Esophagus (tissue), 2 donors: ENCODE measurements at regions not wholly inside any gene's neighbourhood (a gene's known extent, or its start where the extent isn't known, plus 50 kb on each side); places are given as distances from the start of the nearest gene placed in this dataset.

Experiments
- H3K27ac ChIP-seq, 2 donors: one replicate each; pipeline ENCODE4 v1.5.1; 2013; ENCODE audit warnings: low read depth in 2 of 2, mild to moderate bottlenecking in 2 of 2, inconsistent platforms in 1 of 2, low read length in 1 of 2, moderate library complexity in 1 of 2
- H3K27me3 ChIP-seq, 2 donors: one replicate each; pipeline ENCODE4 v1.6.1; 2013; ENCODE audit warnings: low read length in 2 of 2, control low read depth in 1 of 2, mild to moderate bottlenecking in 1 of 2; ENCODE audit not compliant: insufficient read depth in 2 of 2, control insufficient read depth in 1 of 2
- H3K36me3 ChIP-seq, 2 donors: one replicate each; pipeline ENCODE4 v1.6.1; 2013; ENCODE audit warnings: low read length in 1 of 2; ENCODE audit not compliant: control insufficient read depth in 2 of 2, insufficient read depth in 2 of 2
- H3K4me1 ChIP-seq, 2 donors: one replicate each; pipeline ENCODE4 v1.6.1; 2013; ENCODE audit warnings: low read length in 1 of 2; ENCODE audit not compliant: control insufficient read depth in 2 of 2, insufficient read depth in 2 of 2
- H3K4me3 ChIP-seq, 2 donors: one replicate each; pipeline ENCODE4 v1.5.1; 2013; ENCODE audit warnings: low read length in 2 of 2, mild to moderate bottlenecking in 2 of 2, low read depth in 1 of 2, moderate library complexity in 1 of 2
- H3K9me3 ChIP-seq, 2 donors: one replicate each; pipeline ENCODE4 v1.6.1; 2013; ENCODE audit warnings: mild to moderate bottlenecking in 2 of 2, low read depth in 1 of 2, low read length in 1 of 2, moderate library complexity in 1 of 2; ENCODE audit not compliant: control insufficient read depth in 2 of 2, insufficient read depth in 1 of 2
- WGBS, 2 donors: extraction: QIAGEN DNeasy Blood & Tissue Kit; methylation state at CpG; one replicate each; pipeline ENCODE4 v1.1.7; 2013; 5-methylcytosine and 5-hydroxymethylcytosine counted together
- donor health status: healthy with polysubstance abuse.
- donor health status: Bipolar disorder and iron deficiency.

- Histone ChIP-seq H3K36me3 (no peaks in the 10 kb centered on the region), H3K9me3 (no peaks in the 10 kb centered on the region), H3K4me1 (no peaks in the 10 kb centered on the region), H3K4me3 (no peak overlapping the region), H3K27ac (no peak overlapping the region), H3K27me3 (no peaks in the 10 kb centered on the region)
- 95 to 96% methylated on average over 2 of the region's 2 CpGs for WGBS, 2 donors
These were observed 272.8 kb downstream of the TLE3 start for GRCh38 chr15:69824877-69825406.

- 74 to 77% methylated on average over 17 of the region's 17 CpGs for WGBS, 2 donors
These were observed 271.5 kb downstream of the TLE3 start for GRCh38 chr15:69825941-69826818.

GRCh38 chr15:69826819-69827175, 270.9 kb downstream of the TLE3 start:
- Histone ChIP-seq H3K36me3 (no peaks in the 10 kb centered on the region), H3K9me3 (no peaks in the 10 kb centered on the region)
- WGBS, 2 donors: 88 to 89% methylated on average over 3 of the region's 3 CpGs

More at GRCh38 chr15:69825941-69826818, 271.5 kb downstream of the TLE3 start:
- Histone ChIP-seq H3K36me3 (no peaks in the 10 kb centered on the region), H3K27ac (no peak overlapping the region), H3K27me3 (no peaks in the 10 kb centered on the region), H3K4me1 (no peaks in the 10 kb centered on the region), H3K9me3 (no peaks in the 10 kb centered on the region), H3K4me3 (no peak overlapping the region)

GRCh38 chr15:69827751-69828150, 270.0 kb downstream of the TLE3 start:
- Histone ChIP-seq H3K9me3 (no peaks in the 10 kb centered on the region), H3K4me3 (no peak overlapping the region), H3K36me3 (no peaks in the 10 kb centered on the region), H3K4me1 (no peaks in the 10 kb centered on the region), H3K27ac (no peak overlapping the region), H3K27me3 (no peaks in the 10 kb centered on the region)
- WGBS, 2 donors: 92 to 94% methylated on average over 1 of the region's 1 CpG

More at GRCh38 chr15:69826819-69827175, 270.9 kb downstream of the TLE3 start:
- Histone ChIP-seq H3K27me3 (no peaks in the 10 kb centered on the region), H3K4me1 (no peaks in the 10 kb centered on the region), H3K4me3 (no peak overlapping the region), H3K27ac (no peak overlapping the region)

- no peak overlapping the region for H3K27ac ChIP-seq
- no peaks in the 10 kb centered on the region for H3K4me1 ChIP-seq
- H3K36me3 ChIP-seq: no peaks in the 10 kb centered on the region
- H3K27me3 ChIP-seq: no peaks in the 10 kb centered on the region
- H3K4me3 ChIP-seq: no peak overlapping the region
- 82 to 86% methylated on average over 9 of the region's 9 CpGs for WGBS, 2 donors
- H3K9me3 ChIP-seq: no peaks in the 10 kb centered on the region
These were observed 269.4 kb downstream of the TLE3 start for GRCh38 chr15:69828181-69828828.

- Histone ChIP-seq H3K36me3 (no peaks in the 10 kb centered on the region), H3K27ac (no peak overlapping the region), H3K9me3 (no peaks in the 10 kb centered on the region), H3K4me1 (peaks cover 0 to 2% of the 10 kb centered on the region in 2 donors), H3K27me3 (no peaks in the 10 kb centered on the region), H3K4me3 (no peak overlapping the region)
- 87 to 92% methylated on average over 3 of the region's 3 CpGs for WGBS, 2 donors
These were observed 267.7 kb downstream of the TLE3 start for GRCh38 chr15:69829974-69830373.

GRCh38 chr15:69830430-69830829, 267.3 kb downstream of the TLE3 start:
- no peak overlapping the region for H3K4me3 ChIP-seq
- H3K36me3 ChIP-seq: no peaks in the 10 kb centered on the region
- no peaks in the 10 kb centered on the region for H3K9me3 ChIP-seq
- H3K27me3 ChIP-seq: no peaks in the 10 kb centered on the region
- peaks cover 0 to 2% of the 10 kb centered on the region in 2 donors for H3K4me1 ChIP-seq
- no peak overlapping the region for H3K27ac ChIP-seq
- WGBS, 2 donors: 81 to 88% methylated on average over 4 of the region's 4 CpGs

GRCh38 chr15:69830876-69831275, 266.8 kb downstream of the TLE3 start:
- Histone ChIP-seq H3K27me3 (no peaks in the 10 kb centered on the region), H3K36me3 (no peaks in the 10 kb centered on the region), H3K4me3 (no peak overlapping the region), H3K9me3 (no peaks in the 10 kb centered on the region), H3K27ac (no peak overlapping the region), H3K4me1 (peaks cover 0 to 2% of the 10 kb centered on the region in 2 donors)
- WGBS, 2 donors: 90 to 91% methylated on average over 4 of the region's 4 CpGs

GRCh38 chr15:69834267-69834666, 263.4 kb downstream of the TLE3 start:
- Histone ChIP-seq H3K27me3 (no peaks in the 10 kb centered on the region), H3K4me3 (no peak overlapping the region), H3K27ac (no peak overlapping the region), H3K4me1 (peaks cover 2% of the 10 kb centered on the region in 2 donors), H3K9me3 (no peaks in the 10 kb centered on the region), H3K36me3 (no peaks in the 10 kb centered on the region)
- 86 to 89% methylated on average over 5 of the region's 5 CpGs for WGBS, 2 donors
